Stimulated activated CD4-positive, alpha-beta T cell treated with anti-CD3 and anti-CD28 coated beads, Interleukin-4, amount 100 ng/mL, for 48 hours (primary cell): ENCODE measurements at regions not wholly inside any gene's neighbourhood (a gene's known extent, or its start where the extent isn't known, plus 50 kb on each side); places are given as distances from the start of the nearest gene placed in this dataset.
"Not testable (repeated sequence)": the region's sequence is repeated elsewhere in the genome, so short reads cannot be mapped to it uniquely, and the experiment has no call there.

Source experiments
- DNase-seq, 2 donors: peaks; one replicate each; pipeline ENCODE4 v3.0.0-alpha.2; 2020; ENCODE audit warnings: low read depth in 2 of 2

GRCh38 chr4:9505341-9505740 is 61.1 kb downstream of the DEFB131A start:
- DNase-seq = not testable (repeated sequence)

GRCh38 chr4:9506672-9507071 is 62.5 kb downstream of the DEFB131A start:
- not testable (repeated sequence) for DNase-seq

- DNase-seq = not testable (repeated sequence)
These were observed 68.7 kb downstream of the DEFB131A start for GRCh38 chr4:9512941-9513340.

- DNase-seq = not testable (repeated sequence)
These were observed 75.4 kb downstream of the DEFB131A start for GRCh38 chr4:9519631-9520030.

- not testable (repeated sequence) for DNase-seq
These were observed 78.7 kb downstream of the DEFB131A start for GRCh38 chr4:9522903-9523302.

GRCh38 chr4:9524406-9524805 is 80.2 kb downstream of the DEFB131A start:
- DNase-seq = not testable (repeated sequence)

GRCh38 chr4:9532134-9532862 is 88.1 kb downstream of the DEFB131A start:
- DNase-seq = peak; percentile 58 to 70

GRCh38 chr4:9532863-9533192 is 88.6 kb downstream of the DEFB131A start:
- DNase-seq = not testable (repeated sequence)

GRCh38 chr4:9537101-9537500 is 92.9 kb downstream of the DEFB131A start:
- not testable (repeated sequence) for DNase-seq

GRCh38 chr4:9539939-9540520 is 95.8 kb downstream of the DEFB131A start:
- not testable (repeated sequence) for DNase-seq

- DNase-seq = not testable (repeated sequence)
These were observed 97.2 kb downstream of the DEFB131A start for GRCh38 chr4:9541388-9541915.

GRCh38 chr4:9544851-9545250 is 100.6 kb downstream of the DEFB131A start:
- not testable (repeated sequence) for DNase-seq

- DNase-seq = not testable (repeated sequence)
These were observed 103.3 kb downstream of the DEFB131A start for GRCh38 chr4:9547470-9547869.

GRCh38 chr4:9556076-9556475 is 111.9 kb downstream of the DEFB131A start:
- not testable (repeated sequence) for DNase-seq

- DNase-seq = peak in 1 of 2 donors; percentile 11
These were observed 133.7 kb downstream of the DEFB131A start for GRCh38 chr4:9577869-9578268.

GRCh38 chr4:9582880-9583279 is 138.7 kb downstream of the DEFB131A start:
- DNase-seq = not testable (repeated sequence)

GRCh38 chr4:9592010-9592409 is 147.8 kb downstream of the DEFB131A start:
- DNase-seq = no peak

- no peak for DNase-seq
These were observed 150.7 kb downstream of the DEFB131A start for GRCh38 chr4:9594948-9595347.

- not testable (repeated sequence) for DNase-seq
These were observed 151.3 kb downstream of the DEFB131A start for GRCh38 chr4:9595531-9595930.

- DNase-seq = no peak
These were observed 155.1 kb downstream of the DEFB131A start for GRCh38 chr4:9599266-9599665.

- no peak for DNase-seq
These were observed 156.0 kb downstream of the DEFB131A start for GRCh38 chr4:9600246-9600645.

- DNase-seq = no peak
These were observed 158.2 kb downstream of the DEFB131A start for GRCh38 chr4:9602389-9602914.
